CD14-positive monocyte (primary cell): ENCODE measurements at regions not wholly inside any gene's neighbourhood (a gene's known extent, or its start where the extent isn't known, plus 50 kb on each side); places are given as distances from the start of the nearest gene placed in this dataset.

Source experiments
- DNase-seq, 3 donors: peaks; one replicate each; pipeline ENCODE4 v3.0.0-alpha.2; 2011 to 2022
- H2AFZ ChIP-seq: 2 replicates; pipeline ENCODE4 v1.6.0; 2012; ENCODE audit warnings: mild to moderate bottlenecking, low read depth, low read length, inconsistent platforms; ENCODE audit not compliant: insufficient read depth, poor library complexity, severe bottlenecking
- H3K27ac ChIP-seq, 2 donors: 1 replicate in 1 of 2; 2 replicates in 1 of 2; pipeline ENCODE4 v1.5.1; 2012 to 2013; ENCODE audit warnings: low read length in 2 of 2, control low read depth in 1 of 2, inconsistent platforms in 1 of 2, low read depth in 1 of 2, mild to moderate bottlenecking in 1 of 2
- H3K27me3 ChIP-seq, 2 donors: one replicate each; pipeline versions ENCODE4 v1.6.0 to v1.6.1; 2011 to 2013; ENCODE audit warnings: low read length in 2 of 2; ENCODE audit not compliant: control insufficient read depth in 2 of 2, insufficient read depth in 2 of 2
- H3K36me3 ChIP-seq, 2 donors: replicated peaks in 1 of 2; 1 replicate in 1 of 2; 2 replicates in 1 of 2; pipeline versions ENCODE4 v1.5.1 to v1.6.1; 2012 to 2013; ENCODE audit warnings: low read length in 2 of 2, control low read depth in 1 of 2, inconsistent platforms in 1 of 2, mild to moderate bottlenecking in 1 of 2; ENCODE audit not compliant: insufficient read depth in 2 of 2, control insufficient read depth in 1 of 2
- H3K4me1 ChIP-seq, 2 donors: 1 replicate in 1 of 2; 2 replicates in 1 of 2; pipeline versions ENCODE4 v1.5.1 to v1.6.1; 2012 to 2013; ENCODE audit warnings: low read length in 2 of 2, control low read depth in 1 of 2, inconsistent platforms in 1 of 2, mild to moderate bottlenecking in 1 of 2, moderate library complexity in 1 of 2; ENCODE audit not compliant: insufficient read depth in 2 of 2, control insufficient read depth in 1 of 2
- H3K4me2 ChIP-seq: replicated peaks from 2 replicates; pipeline ENCODE3; 2012; ENCODE audit warnings: low read length, moderate library complexity, mild to moderate bottlenecking; ENCODE audit not compliant: poor library complexity, severe bottlenecking; ENCODE audit errors: extremely low read depth
- H3K4me3 ChIP-seq, 3 experiments: fragments of 200-600 bp in 1 of 3; sonication (generic) in 1 of 3; replicated peaks in 1 of 3; 1 replicate in 2 of 3; 2 replicates in 1 of 3; pipeline ENCODE4 v1.5.1; 2011 to 2013; ENCODE audit warnings: low read length in 3 of 3, mild to moderate bottlenecking in 3 of 3, control low read depth in 2 of 3, low read depth in 2 of 3, inconsistent platforms in 1 of 3, moderate library complexity in 1 of 3
- H3K79me2 ChIP-seq: 2 replicates; pipeline ENCODE4 v1.6.0; 2012; ENCODE audit warnings: mild to moderate bottlenecking, control low read depth, inconsistent platforms, low read length, moderate library complexity; ENCODE audit not compliant: insufficient read depth
- H3K9ac ChIP-seq: 2 replicates; pipeline ENCODE4 v1.6.0; 2017; ENCODE audit warnings: low read length, mild to moderate bottlenecking; ENCODE audit not compliant: insufficient read depth, poor library complexity, severe bottlenecking
- H3K9me3 ChIP-seq, 2 donors: replicated peaks in 1 of 2; 1 replicate in 1 of 2; 2 replicates in 1 of 2; pipeline versions ENCODE4 v1.5.1 to v1.6.1; 2012 to 2013; ENCODE audit warnings: low read length in 2 of 2, control low read depth in 1 of 2; ENCODE audit not compliant: control insufficient read depth in 1 of 2, insufficient read depth in 1 of 2
- H4K20me1 ChIP-seq: 2 replicates; pipeline ENCODE4 v1.6.0; 2012; ENCODE audit warnings: mild to moderate bottlenecking, low read length, control low read depth, moderate library complexity; ENCODE audit not compliant: insufficient read depth
- H3K27ac Mint-ChIP-seq, 7 donors: one replicate each; pipeline ENCODE4 v1.8.0; 2020; ENCODE audit warnings: mild to moderate bottlenecking in 7 of 7, mixed read lengths in 7 of 7, moderate library complexity in 6 of 7, inconsistent platforms in 2 of 7
- H3K27me3 Mint-ChIP-seq, 3 donors: one replicate each; pipeline ENCODE4 v1.8.0; 2021 to 2022; ENCODE audit warnings: low read depth in 3 of 3, mild to moderate bottlenecking in 3 of 3, mixed read lengths in 3 of 3, moderate library complexity in 3 of 3, inconsistent platforms in 1 of 3
- H3K36me3 Mint-ChIP-seq, 2 donors: one replicate each; pipeline ENCODE4 v1.8.0; 2020; ENCODE audit warnings: mixed read lengths in 2 of 2, inconsistent platforms in 1 of 2, mild to moderate bottlenecking in 1 of 2
- H3K4me1 Mint-ChIP-seq: one replicate; pipeline ENCODE4 v1.8.0; 2020; ENCODE audit warnings: mild to moderate bottlenecking, mixed read lengths
- H3K4me3 Mint-ChIP-seq, 2 donors: one replicate each; pipeline ENCODE4 v1.8.0; 2020; ENCODE audit warnings: mild to moderate bottlenecking in 2 of 2, mixed read lengths in 2 of 2, moderate library complexity in 1 of 2
- H3K9me3 Mint-ChIP-seq, 7 donors: one replicate each; pipeline ENCODE4 v1.8.0; 2020 to 2022; ENCODE audit warnings: mixed read lengths in 7 of 7, mild to moderate bottlenecking in 6 of 7, moderate library complexity in 6 of 7, inconsistent platforms in 2 of 7
- CTCF ChIP-seq: fragments of 200-600 bp; IDR thresholded peaks from one replicate; pipeline ENCODE4 v1.8.0; 2022; ENCODE audit warnings: antibody characterized with exemption, mild to moderate bottlenecking
- WGBS: methylation state at CpG from one replicate; pipeline ENCODE4 v1.1.5; 2013; ENCODE audit warnings: missing lambda C conversion rate; ENCODE audit not compliant: insufficient coverage; 5-methylcytosine and 5-hydroxymethylcytosine counted together
- intact Hi-C, 2 donors: fragments of 100-400 bp; cut with micrococcal nuclease; formaldehyde crosslinking; loops; one replicate each; pipeline versions ENCODE4 v1.15.0 to v1.15.1; 2023

- intact Hi-C loops = no loop called here
- H3K27ac ChIP-seq = no peak overlapping the region
- DNase-seq = no peak
Observed at GRCh38 chr16:76665571-76666275, 388.5 kb downstream of the CNTNAP4 start.

GRCh38 chr16:76668207-76668725 is 391.1 kb downstream of the CNTNAP4 start:
- Mint-ChIP-seq H3K4me1 (no peaks in the 10 kb centered on the region), H3K4me3 (no peak overlapping the region), H3K9me3 (no peaks in the 10 kb centered on the region), H3K27me3 (no peaks in the 10 kb centered on the region), H3K36me3 (no peaks in the 10 kb centered on the region), H3K27ac (no peak overlapping the region)
- DNase-seq = no peak
- Histone ChIP-seq H3K79me2 (no peaks in the 10 kb centered on the region), H3K4me1 (no peaks in the 10 kb centered on the region), H3K4me3 (no peak overlapping the region), H3K27me3 (no peaks in the 10 kb centered on the region), H3K4me2 (no peak overlapping the region), H3K36me3 (no peaks in the 10 kb centered on the region), H3K27ac (no peak overlapping the region), H2AFZ (no peak overlapping the region), H4K20me1 (no peaks in the 10 kb centered on the region), H3K9ac (no peak overlapping the region), H3K9me3 (no peaks in the 10 kb centered on the region)
- TF ChIP-seq CTCF = no peak
- intact Hi-C loops = no loop called here
- 52% methylated on average over 3 of the region's 8 CpGs for WGBS

More at GRCh38 chr16:76665571-76666275, 388.5 kb downstream of the CNTNAP4 start:
- H3K9me3 Mint-ChIP-seq = no peaks in the 10 kb centered on the region
- H3K9ac ChIP-seq = no peak overlapping the region
- no peak overlapping the region for H3K4me3 Mint-ChIP-seq
- no peaks in the 10 kb centered on the region for H3K36me3 ChIP-seq
- no peaks in the 10 kb centered on the region for H3K9me3 ChIP-seq
- no peak for TF ChIP-seq CTCF
- no peaks in the 10 kb centered on the region for H3K27me3 Mint-ChIP-seq
- no peaks in the 10 kb centered on the region for H3K4me1 ChIP-seq
- H2AFZ ChIP-seq = no peak overlapping the region
- WGBS = no CpG with 5 or more reads among the region's 4 CpGs
- no peaks in the 10 kb centered on the region for H3K27me3 ChIP-seq
- no peaks in the 10 kb centered on the region for H3K79me2 ChIP-seq
- H3K4me1 Mint-ChIP-seq = no peaks in the 10 kb centered on the region
- no peaks in the 10 kb centered on the region for H4K20me1 ChIP-seq
- H3K27ac Mint-ChIP-seq = no peak overlapping the region
- no peak overlapping the region for H3K4me2 ChIP-seq
- no peak overlapping the region for H3K4me3 ChIP-seq
- H3K36me3 Mint-ChIP-seq = no peaks in the 10 kb centered on the region
